ENCODE measurements at regions not wholly inside any gene's neighbourhood (a gene's known extent, or its start where the extent isn't known, plus 50 kb on each side); places are given as distances from the start of the nearest gene placed in this dataset.

- no peak for DNase-seq
Observed at GRCh38 chr12:47560415-47560814, 145.4 kb downstream of the RPAP3 start.

DNA sequence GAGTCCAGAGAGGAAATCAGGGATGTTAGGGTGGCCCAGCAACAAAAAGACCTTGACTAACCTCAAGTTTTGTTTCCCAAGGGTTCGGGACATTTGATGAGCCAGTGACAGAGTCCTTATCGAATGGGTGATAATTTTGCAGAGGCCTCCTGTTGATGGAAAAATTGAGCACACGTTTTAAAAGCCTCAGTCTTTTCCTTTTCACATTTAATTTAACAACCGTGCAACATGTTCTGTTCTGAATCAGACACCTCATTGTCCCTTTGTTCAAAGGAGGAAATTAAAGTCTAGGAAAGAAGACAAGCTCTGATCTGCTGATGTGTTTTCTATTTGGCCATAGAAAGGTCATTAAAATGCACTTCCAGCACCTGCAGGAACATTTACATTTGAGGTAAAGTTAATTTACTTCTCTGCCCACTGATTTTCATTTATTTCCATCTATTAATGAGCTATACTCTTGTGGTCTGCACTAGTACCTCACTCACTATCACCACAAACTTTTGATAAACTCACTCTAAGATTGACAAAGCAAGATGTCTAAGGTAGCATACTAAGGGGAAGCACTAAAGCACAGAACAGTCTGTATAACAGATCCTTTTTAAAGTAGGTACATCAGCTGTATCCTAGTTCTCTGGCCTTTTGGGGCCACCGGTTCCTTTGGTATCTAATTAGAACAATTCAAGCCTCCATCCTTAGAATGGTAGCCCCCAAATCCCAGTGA is 147.0 kb downstream of the RPAP3 start:
- DNase-seq = no peak

DNA sequence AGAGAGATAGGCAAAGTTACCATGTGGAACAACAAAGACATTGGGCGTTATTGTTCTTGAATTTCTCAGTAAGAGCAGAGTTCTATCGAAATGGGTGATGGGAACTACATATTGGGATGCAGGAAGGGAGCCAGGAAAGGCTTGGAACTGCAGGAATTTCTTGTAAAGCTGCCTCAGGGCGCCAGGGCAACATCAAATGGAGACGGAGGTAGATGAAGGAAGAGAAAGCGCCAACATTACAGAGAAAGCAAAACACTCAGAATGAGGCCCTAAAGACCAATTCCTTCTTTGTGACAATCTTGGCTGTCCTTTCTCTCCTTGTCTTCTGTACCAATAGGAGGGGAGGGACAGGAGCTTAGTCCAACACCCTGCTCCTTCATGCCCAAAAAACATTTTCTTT is 148.4 kb downstream of the RPAP3 start:
- no peak for DNase-seq

GRCh38 chr12:47556261-47557030 is 149.4 kb downstream of the RPAP3 start:
- no peak for DNase-seq

- no peak for DNase-seq
Observed at GRCh38 chr12:47554046-47554653, 151.7 kb downstream of the RPAP3 start.

- DNase-seq = no peak
Observed at GRCh38 chr12:47553266-47553665, 152.6 kb downstream of the RPAP3 start.

GRCh38 chr12:47551426-47551851 is 154.4 kb downstream of the RPAP3 start:
- DNase-seq = no peak

DNA sequence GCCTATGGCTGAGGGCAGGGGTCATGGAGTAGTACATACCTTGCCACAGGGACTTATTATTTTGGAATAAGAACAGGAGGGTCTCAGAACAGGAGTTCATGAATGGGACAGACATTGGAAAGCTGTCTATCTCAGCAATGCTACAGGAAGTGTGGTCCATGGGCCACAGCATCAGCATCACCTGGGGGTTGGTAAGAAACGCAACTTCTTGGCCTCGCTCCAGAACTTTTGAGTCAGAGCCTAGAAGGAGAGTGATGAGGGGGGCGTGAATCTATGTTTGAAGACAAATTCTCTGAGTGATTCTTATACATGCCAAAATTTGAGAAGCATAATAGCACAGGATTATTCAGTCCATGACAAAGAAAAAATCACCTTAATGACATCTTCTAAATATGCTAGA is 156.6 kb downstream of the RPAP3 start:
- DNase-seq = no peak

DNA sequence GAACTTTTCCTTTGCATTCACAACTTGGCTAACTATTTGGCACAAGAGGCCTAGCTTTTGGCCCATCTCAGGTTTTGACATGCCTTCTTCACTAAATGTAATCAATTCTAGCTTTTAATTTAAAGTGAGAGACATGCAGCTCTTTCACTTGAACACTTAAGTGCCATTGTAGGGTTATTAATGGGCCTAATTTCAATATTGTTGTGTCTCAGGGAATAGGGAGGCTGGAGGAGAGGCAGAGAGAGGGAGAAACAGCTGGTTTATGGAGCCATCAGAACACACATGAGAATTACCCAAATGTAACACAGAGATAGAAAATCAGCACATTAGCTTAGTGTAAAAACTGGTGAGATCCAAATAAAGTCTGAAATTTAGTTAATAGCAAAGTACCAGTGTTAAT is 157.4 kb downstream of the RPAP3 start:
- no peak for DNase-seq

DNA sequence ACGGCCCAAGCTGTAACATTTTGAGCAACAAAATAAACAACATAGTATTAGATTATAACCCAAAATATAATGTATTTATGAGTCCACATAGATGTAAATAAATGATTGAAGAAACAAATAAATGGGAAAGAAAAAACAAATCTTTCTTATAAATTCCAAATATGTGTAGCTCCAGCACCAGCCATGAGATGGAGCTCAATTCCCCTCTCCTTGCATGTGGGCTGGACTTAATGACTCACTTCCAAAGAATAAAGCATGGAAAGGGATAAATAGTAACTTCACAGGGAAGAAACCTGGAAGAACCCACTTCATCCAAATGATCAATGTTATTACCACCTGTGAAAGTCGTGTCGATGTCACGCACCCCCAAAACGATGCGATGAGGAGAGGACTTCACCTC is 158.8 kb downstream of the RPAP3 start:
- no peak for DNase-seq

GRCh38 chr12:47545938-47546609 is 159.8 kb downstream of the RPAP3 start:
- no peak for DNase-seq

- DNase-seq = no peak
Observed at GRCh38 chr12:47534695-47535094, 171.1 kb downstream of the RPAP3 start.

DNA sequence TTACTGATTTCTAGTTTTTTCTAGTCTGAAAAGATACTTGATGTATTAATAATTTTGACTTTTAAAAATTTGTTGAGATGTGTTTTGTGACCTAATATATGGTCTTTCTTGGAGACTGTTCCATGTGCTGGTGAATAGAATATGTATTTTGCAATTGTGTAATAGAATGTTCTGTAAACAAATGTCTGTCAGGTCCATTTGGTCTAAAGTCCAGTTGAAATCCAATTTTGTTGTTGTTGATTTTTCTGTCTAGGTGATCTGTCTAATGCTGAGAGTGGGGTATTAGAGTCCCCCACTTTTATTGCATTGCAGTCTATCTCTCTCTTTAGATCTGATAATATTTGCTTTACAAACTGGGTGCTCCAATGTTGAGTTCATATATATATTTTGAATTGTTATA is 175.8 kb downstream of the RPAP3 start:
- DNase-seq = no peak

- DNase-seq = no peak
Observed at GRCh38 chr12:47527816-47528215, 178.0 kb downstream of the RPAP3 start.

GRCh38 chr12:47520029-47520428 is 185.8 kb downstream of the RPAP3 start:
- no peak for DNase-seq

GRCh38 chr12:47517122-47517521 is 188.7 kb downstream of the RPAP3 start:
- no peak for DNase-seq

GRCh38 chr12:47509398-47509851 is 196.4 kb downstream of the RPAP3 start:
- DNase-seq = no peak

DNA sequence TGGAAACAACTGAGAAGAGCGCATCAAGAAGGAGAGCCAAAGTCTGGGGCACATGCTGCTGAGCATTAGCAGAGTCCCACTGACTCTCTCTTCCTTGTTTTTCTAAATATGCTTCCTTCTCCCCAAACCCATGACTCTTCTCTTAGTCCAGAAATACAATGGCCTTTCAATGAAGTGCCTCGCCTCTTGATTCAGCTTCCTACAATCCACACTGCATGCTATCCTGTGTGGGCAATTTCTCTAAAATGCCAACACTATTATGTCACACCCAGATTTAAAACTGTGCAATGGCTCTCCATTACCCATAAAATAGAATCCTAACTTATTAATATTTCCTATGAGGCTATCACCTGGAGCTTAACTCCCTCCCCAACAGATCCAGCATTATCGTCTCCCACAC is 198.6 kb downstream of the RPAP3 start:
- DNase-seq = no peak

DNA sequence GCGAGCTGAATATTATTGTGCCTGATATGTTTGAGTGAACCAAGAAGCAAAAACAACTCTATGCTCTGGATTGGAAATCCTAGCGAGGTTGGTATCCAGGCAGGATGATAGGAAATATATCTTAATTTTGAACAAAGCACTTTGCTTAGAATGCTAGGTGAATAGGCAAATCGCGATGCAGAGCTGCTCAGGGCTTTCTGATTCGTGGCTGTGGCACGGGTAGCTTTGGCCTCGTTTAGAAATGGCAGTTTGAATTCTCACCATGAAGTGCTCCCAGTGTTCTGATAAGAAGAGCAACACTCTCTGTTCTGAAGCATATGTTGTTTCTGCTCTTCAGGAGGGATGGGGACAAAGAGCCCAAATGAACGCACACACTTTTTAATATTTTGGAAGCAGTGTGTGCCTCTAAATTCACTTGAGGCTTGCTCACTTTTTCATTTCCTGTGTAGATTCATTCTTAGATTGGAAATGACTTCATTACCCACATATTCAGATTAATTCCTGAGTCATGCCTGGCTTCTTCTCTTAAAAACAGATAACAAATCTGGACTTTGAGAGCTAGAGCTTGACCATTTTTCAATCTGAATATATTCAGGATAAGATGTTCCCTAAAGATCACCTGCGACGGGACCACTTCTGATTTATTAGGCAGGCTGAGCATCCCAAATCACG is 200.9 kb downstream of the RPAP3 start:
- no peak for DNase-seq

- no peak for DNase-seq
Observed at GRCh38 chr12:47493801-47494200, 212.0 kb downstream of the RPAP3 start.

- no peak for DNase-seq
Observed at GRCh38 chr12:47491516-47492305, 214.1 kb downstream of the RPAP3 start.
